GM10266 (cell line): ENCODE measurements at regions not wholly inside any gene's neighbourhood (a gene's known extent, or its start where the extent isn't known, plus 50 kb on each side); places are given as distances from the start of the nearest gene placed in this dataset.
"Not testable (repeated sequence)": the region's sequence is repeated elsewhere in the genome, so short reads cannot be mapped to it uniquely, and the experiment has no call there.

Experiments
- DNase-seq: peaks from one replicate; pipeline ENCODE4 v3.0.0; 2012; ENCODE audit errors: extremely low spot score
- CTCF ChIP-seq: IDR thresholded peaks from 2 replicates; pipeline ENCODE4 v1.5.1; 2012; ENCODE audit warnings: mild to moderate bottlenecking, low read depth; ENCODE audit not compliant: control insufficient read depth, insufficient read depth; ENCODE audit errors: missing control alignments

GRCh38 chr5:34409373-34409772 lies 246.8 kb upstream of the RAI14 start:
- TF ChIP-seq CTCF: no peak
- DNase-seq: no peak

- DNase-seq: no peak
- TF ChIP-seq CTCF: no peak
Observed at GRCh38 chr5:34410411-34411139, 245.6 kb upstream of the RAI14 start.

- TF ChIP-seq CTCF: no peak
- no peak for DNase-seq
Observed at GRCh38 chr5:34411470-34412346, 244.4 kb upstream of the RAI14 start.

GRCh38 chr5:34412736-34413135 lies 243.4 kb upstream of the RAI14 start:
- no peak for DNase-seq

GRCh38 chr5:34415559-34416198 lies 240.4 kb upstream of the RAI14 start:
- TF ChIP-seq CTCF: no peak
- DNase-seq: peak; percentile 73

More at GRCh38 chr5:34412736-34413135, 243.4 kb upstream of the RAI14 start:
- no peak for TF ChIP-seq CTCF

GRCh38 chr5:34416501-34417008 lies 239.6 kb upstream of the RAI14 start:
- TF ChIP-seq CTCF: no peak
- no peak for DNase-seq

GRCh38 chr5:34420191-34420590 lies 235.9 kb upstream of the RAI14 start:
- DNase-seq: not testable (repeated sequence)
